Endothelial cell (in vitro differentiated cells): ENCODE measurements at regions not wholly inside any gene's neighbourhood (a gene's known extent, or its start where the extent isn't known, plus 50 kb on each side); places are given as distances from the start of the nearest gene placed in this dataset.

Source experiments
- DNase-seq: peaks from one replicate; pipeline ENCODE4 v3.0.0; 2021; ENCODE audit warnings: low spot score
- H3K27ac Mint-ChIP-seq: one replicate; pipeline ENCODE4 v1.8.0; 2021; ENCODE audit warnings: mixed read lengths, inconsistent platforms; ENCODE audit not compliant: unreplicated experiment
- H3K27me3 Mint-ChIP-seq: one replicate; pipeline ENCODE4 v1.8.0; 2021; ENCODE audit warnings: mild to moderate bottlenecking, moderate library complexity, mixed read lengths, inconsistent platforms; ENCODE audit not compliant: unreplicated experiment
- H3K36me3 Mint-ChIP-seq: one replicate; pipeline ENCODE4 v1.8.0; 2021; ENCODE audit warnings: mild to moderate bottlenecking, low read depth, mixed read lengths, inconsistent platforms; ENCODE audit not compliant: unreplicated experiment
- H3K4me1 Mint-ChIP-seq: one replicate; pipeline ENCODE4 v1.8.0; 2021; ENCODE audit warnings: mild to moderate bottlenecking, mixed read lengths, inconsistent platforms; ENCODE audit not compliant: unreplicated experiment
- H3K4me3 Mint-ChIP-seq: one replicate; pipeline ENCODE4 v1.8.0; 2021; ENCODE audit warnings: mild to moderate bottlenecking, mixed read lengths, inconsistent platforms; ENCODE audit not compliant: unreplicated experiment
- H3K9me3 Mint-ChIP-seq: one replicate; pipeline ENCODE4 v1.8.0; 2021; ENCODE audit warnings: mixed read lengths, inconsistent platforms; ENCODE audit not compliant: unreplicated experiment
- CTCF ChIP-seq: fragments of 200-600 bp; sonication (generic); IDR thresholded peaks from one replicate; pipeline ENCODE4 v1.5.0; 2021; ENCODE audit warnings: antibody characterized with exemption; ENCODE audit not compliant: unreplicated experiment

GRCh38 chr5:167303582-167303981, 987.9 kb upstream of the WWC1 start:
- Mint-ChIP-seq H3K4me3 (no peak overlapping the region), H3K27me3 (peaks cover 7% of the 10 kb centered on the region), H3K27ac (no peak overlapping the region), H3K9me3 (no peaks in the 10 kb centered on the region), H3K4me1 (no peaks in the 10 kb centered on the region), H3K36me3 (no peaks in the 10 kb centered on the region)
- no peak for DNase-seq
- TF ChIP-seq CTCF: no peak

GRCh38 chr5:167304834-167305469, 986.5 kb upstream of the WWC1 start:
- Mint-ChIP-seq H3K36me3 (no peaks in the 10 kb centered on the region), H3K9me3 (no peaks in the 10 kb centered on the region), H3K27me3 (peaks cover 7% of the 10 kb centered on the region), H3K27ac (no peak overlapping the region), H3K4me1 (no peaks in the 10 kb centered on the region), H3K4me3 (no peak overlapping the region)
- TF ChIP-seq CTCF: no peak
- no peak for DNase-seq

DNA sequence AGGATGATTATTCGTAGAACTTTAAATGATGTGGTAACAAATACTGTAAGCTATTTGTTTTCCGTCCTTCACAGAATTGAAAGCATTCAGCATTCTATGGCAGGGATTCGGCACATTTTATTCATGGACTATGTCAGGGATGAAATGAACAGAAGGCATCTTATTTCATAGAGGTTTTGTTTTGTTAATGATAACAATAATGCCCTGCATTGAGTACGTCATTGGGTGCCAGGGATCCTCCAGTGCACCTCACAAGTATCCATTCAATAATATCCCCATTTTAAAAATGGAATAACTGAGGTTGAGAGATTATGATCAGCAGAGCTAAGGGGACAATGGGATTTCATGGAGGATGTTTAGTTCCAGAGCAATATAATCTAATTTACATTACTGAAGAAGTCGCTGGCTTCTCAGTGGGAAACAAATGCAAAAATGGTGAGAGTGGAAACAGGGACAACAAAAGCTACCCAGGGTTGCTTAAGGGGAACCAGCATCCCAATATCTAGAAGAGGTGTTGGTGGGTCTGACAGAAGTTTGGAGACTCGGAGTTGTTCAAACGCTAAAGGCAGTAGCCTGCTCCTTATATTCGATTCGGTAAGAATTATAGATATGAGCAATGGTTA, 985.7 kb upstream of the WWC1 start:
- TF ChIP-seq CTCF: no peak
- H3K9me3 Mint-ChIP-seq: no peaks in the 10 kb centered on the region
- H3K4me1 Mint-ChIP-seq: no peaks in the 10 kb centered on the region
- H3K27ac Mint-ChIP-seq: no peak overlapping the region
- DNase-seq: no peak
- peaks cover 7% of the 10 kb centered on the region for H3K27me3 Mint-ChIP-seq
- no peak overlapping the region for H3K4me3 Mint-ChIP-seq
- no peaks in the 10 kb centered on the region for H3K36me3 Mint-ChIP-seq

DNA sequence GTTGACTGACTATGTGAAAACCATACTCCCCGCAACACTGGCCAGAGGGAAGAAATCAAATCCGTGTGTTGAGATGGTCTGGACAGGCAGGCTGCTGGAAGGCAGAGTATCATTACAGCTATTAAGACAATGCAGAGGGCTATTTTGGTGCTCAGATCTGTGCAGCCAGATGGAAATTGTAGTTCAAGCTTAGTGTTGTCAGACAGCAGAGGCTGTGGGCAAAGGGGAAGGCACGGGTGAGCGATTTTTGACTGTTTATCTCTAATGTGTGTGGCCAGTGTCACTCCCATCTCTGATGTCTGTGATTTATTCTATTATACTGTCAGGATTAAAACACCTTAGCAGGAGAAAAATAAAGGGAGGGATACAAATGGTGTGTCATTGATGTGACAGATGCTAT, 984.4 kb upstream of the WWC1 start:
- Mint-ChIP-seq H3K27me3 (peaks cover 7% of the 10 kb centered on the region), H3K27ac (no peak overlapping the region), H3K9me3 (no peaks in the 10 kb centered on the region)

More for the DNA sequence above, 984.4 kb upstream of the WWC1 start:
- DNase-seq: no peak
- no peak overlapping the region for H3K4me3 Mint-ChIP-seq
- H3K36me3 Mint-ChIP-seq: no peaks in the 10 kb centered on the region
- no peaks in the 10 kb centered on the region for H3K4me1 Mint-ChIP-seq
- no peak for TF ChIP-seq CTCF
